GM18909 (cell line): ENCODE measurements at regions not wholly inside any gene's neighbourhood (a gene's known extent, or its start where the extent isn't known, plus 50 kb on each side); places are given as distances from the start of the nearest gene placed in this dataset.
"Not testable (repeated sequence)": the region's sequence is repeated elsewhere in the genome, so short reads cannot be mapped to it uniquely, and the experiment has no call there.

ENCODE experiments used
- ATAC-seq: cut with Tn5 transposase; IDR thresholded peaks from one replicate; pipeline ENCODE4 v1.9.1; 2021; ENCODE audit warnings: mild to moderate bottlenecking; ENCODE audit not compliant: unreplicated experiment, poor library complexity

- ATAC-seq: peak; percentile 99
Measured at GRCh38 chr3:8110966-8111798, 390.4 kb upstream of the LMCD1 start.

GRCh38 chr3:8112587-8112986, 389.0 kb upstream of the LMCD1 start:
- ATAC-seq: no peak

DNA sequence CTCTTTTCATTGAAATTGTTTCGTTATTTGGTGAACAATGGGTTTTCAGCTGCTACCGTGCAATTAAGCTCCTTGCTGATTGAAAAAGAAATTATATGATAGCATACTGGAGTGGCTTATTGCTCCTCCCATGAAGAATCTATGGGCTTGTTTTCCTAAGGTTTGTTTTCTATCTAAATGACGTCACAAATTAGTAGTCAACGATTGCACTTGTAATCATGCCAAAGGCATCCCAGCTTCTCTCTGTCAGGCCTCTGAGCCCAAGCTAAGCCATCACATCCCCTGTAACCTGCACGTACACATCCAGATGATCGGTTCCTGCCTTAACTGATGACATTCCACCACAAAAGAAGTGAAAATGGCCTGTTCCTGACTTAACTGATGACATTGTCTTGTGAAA, 388.0 kb upstream of the LMCD1 start:
- ATAC-seq: no peak

DNA sequence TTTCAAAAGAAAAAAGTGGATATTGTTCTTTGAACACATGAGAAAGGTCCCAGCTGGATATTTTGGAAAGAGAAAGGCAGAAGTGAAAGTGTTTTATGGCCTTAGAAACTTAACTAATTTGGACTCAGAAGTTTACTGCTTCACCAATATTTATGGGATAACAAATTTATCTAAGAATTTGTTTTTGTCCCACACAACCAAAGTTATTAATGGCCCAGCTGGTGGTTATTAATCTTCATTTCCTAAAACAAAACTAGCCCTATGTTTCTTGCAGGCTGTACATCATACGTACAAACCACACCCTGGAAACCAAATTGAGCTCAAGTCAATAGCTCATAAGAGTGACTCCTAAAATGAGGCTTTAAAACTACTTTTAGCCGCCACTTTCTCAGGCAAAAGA, 372.9 kb upstream of the LMCD1 start:
- no peak for ATAC-seq

- ATAC-seq: no peak
Measured at GRCh38 chr3:8136553-8136952, 365.1 kb upstream of the LMCD1 start.

DNA sequence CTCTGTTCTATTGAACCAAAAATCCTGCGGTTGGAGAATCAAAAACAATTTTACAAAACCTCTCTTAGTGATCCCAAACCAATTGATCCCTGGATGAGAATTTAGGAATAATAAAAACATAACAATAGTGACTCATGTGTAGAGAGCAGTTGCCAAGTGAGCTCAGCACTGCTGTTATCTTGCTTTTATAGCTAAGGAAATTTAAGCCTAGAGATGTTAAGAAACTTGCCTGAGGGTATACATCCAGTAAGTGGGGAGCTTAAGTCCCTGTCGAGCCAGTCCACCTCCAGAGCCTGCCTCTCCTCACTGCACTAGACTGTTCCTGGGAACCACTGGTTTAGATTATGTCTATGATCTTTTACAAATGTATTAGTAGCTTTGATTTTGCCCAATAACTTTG, 358.4 kb upstream of the LMCD1 start:
- ATAC-seq: no peak

DNA sequence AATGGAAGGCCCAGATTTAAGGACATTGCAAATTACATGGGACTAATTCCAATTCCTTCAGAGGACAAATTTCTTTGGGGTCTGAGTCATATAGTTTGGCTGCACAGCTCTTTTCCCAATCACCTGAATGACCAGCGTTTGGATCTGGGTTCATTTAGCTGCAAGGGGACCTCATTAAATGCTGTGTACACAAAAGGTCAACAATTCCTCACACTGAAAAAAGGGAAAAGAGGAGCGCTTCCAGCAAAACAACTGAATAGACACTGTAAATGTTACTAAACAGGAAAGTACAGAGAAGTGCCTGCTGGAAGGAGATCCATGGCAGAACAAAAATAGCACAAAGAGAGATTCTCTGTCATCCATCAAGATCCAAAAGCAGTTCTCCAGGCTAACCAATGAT, 356.0 kb upstream of the LMCD1 start:
- ATAC-seq: no peak

DNA sequence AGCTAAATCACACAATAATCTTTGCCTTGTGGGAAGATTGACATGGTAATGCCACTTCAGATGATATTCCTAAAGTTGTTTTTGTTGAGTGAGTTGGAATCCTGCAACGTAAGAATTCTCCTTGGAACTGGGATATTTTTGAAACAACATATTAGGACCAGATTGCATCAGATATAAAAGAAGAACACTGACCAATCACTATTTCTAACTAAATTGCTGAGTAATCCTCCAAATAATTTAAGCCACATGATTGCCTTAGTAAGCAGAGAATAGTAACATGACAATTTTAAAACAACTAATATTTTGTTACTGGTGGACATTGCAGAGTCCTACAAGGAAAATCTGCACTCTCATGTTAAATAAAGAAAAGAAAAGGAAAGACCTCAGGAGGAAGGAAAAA, 353.9 kb upstream of the LMCD1 start:
- ATAC-seq: no peak

DNA sequence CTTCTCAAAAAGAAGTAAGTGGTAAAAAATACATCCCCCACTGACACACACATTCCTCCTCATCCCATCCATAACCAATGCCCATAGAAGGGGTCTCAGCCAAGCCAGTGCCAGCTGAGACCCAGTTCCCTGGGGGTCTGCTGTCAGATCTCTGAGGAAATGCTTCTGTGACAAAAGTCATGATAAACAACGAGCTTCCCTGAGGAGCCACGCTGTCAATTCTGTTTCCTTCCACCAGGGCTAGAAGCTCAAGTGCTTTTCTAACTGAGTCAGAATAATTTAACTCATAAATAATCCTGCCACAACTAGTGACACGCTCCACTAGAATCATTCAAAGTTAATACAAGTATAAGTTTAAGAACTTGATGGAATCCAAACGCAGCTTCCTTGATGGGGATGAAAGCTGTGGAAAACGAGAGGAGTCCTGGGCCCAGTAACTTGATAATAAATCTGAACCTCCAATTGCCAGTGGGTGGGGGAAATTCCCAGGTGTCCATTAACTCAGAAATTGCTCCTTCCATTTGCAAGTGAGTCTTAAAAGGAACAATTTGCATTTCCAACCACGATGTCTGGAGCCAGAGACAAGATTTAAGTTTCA, 348.7 kb upstream of the LMCD1 start:
- no peak for ATAC-seq

DNA sequence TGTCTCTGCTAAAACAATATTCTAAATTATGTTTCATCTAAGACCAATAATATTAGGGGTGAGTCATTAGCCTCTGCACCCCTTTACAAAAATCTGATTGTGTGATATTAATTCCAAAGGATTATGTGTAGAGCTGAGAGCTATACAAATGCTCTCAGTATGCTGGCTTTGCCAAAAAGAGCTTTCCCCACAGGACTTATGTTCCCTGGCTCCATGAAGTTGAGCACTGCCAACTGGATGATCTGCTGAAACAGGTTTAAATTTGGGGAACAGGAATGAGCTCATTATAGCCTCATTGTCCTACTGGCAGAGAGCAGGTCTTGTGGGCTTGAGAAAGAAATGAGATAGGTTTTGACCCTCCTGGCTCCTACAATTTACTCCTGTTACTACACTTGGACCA, 347.8 kb upstream of the LMCD1 start:
- no peak for ATAC-seq

DNA sequence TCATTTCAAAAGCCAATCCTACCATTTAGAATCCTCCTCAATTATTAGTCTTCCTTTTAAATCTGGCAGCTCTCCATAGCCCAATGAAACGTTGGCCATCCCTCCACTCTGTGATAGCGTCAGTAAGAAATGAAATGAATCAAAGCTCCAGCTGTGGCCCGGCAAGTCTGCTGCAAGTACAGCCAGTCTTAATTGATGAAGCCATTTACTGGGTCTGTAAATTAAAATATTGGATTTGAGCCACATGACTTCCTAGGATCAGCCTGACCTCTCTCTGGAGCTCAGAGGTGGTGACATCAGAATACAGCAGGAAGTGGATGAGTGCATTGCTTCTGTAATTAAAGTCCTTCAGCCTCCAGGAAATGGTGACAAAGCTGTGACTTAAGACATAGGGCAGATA, 347.0 kb upstream of the LMCD1 start:
- no peak for ATAC-seq

GRCh38 chr3:8156138-8156537, 345.5 kb upstream of the LMCD1 start:
- ATAC-seq: no peak

GRCh38 chr3:8156831-8157230, 344.8 kb upstream of the LMCD1 start:
- no peak for ATAC-seq

- no peak for ATAC-seq
Measured at GRCh38 chr3:8157640-8158039, 344.0 kb upstream of the LMCD1 start.

DNA sequence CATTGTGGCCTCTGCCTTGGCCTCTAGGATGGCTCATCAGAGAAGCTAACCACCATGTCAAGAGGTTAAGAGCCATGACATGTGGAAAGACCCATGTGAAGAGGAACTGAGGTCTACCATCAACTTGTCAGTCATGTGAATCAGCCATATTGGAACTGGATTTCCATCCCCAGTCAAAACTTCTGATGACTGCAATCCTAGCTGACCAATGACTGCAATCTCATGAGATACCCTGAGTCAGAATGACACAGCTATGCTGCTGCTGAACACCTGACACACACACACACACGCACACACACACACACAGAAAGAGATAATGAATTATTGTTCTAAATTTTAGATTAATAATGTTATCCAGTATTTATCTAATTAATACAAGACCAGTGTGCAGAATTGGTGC, 337.5 kb upstream of the LMCD1 start:
- ATAC-seq: no peak

DNA sequence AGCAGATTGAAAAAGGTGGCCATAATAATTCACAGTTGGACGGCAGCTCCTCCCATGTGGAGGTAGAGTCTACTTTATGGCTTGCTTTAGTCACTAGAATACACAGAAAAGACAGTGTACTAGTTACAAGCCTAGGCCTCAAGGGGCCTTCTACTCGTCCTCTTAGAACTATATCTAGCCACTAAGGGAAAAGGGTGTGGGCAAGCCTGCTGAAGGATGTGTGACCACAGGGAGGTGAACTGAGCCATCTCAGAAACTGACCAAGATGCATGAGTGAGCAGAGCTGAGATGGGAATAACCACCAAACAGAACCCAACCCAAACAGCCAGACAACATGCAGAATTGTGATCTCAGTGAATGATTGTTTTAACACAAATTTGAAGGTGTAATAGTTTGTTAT, 335.6 kb upstream of the LMCD1 start:
- ATAC-seq: no peak

DNA sequence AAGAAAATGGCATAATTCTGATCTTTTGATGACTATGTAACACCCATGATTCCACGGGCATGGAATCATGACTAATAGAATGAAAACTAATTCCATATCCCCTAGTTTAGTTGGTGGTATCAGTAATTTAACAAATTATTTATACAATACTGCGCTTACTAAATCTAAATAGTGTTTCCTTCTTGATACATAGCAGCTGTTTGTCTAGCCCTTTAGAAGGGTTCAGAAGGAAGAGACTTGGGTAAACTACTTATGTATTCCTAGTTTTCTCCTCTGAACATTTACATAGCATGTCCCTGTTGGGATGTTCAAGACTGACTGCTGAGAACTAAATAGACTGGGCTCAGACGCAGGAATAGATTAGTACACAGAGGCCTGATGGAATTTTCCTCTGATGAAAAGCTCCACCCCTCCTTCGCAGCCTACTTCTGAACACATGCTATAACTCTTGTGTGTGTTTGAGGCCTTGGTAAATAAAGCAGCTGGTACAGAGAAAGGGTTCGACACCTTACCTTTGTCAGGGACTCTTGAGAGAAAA, 330.6 kb upstream of the LMCD1 start:
- no peak for ATAC-seq

GRCh38 chr3:8173892-8174291, 327.7 kb upstream of the LMCD1 start:
- no peak for ATAC-seq

- not testable (repeated sequence) for ATAC-seq
Measured at GRCh38 chr3:8176759-8177483, 324.7 kb upstream of the LMCD1 start.

GRCh38 chr3:8178516-8178915, 323.1 kb upstream of the LMCD1 start:
- not testable (repeated sequence) for ATAC-seq

GRCh38 chr3:8182904-8183303, 318.7 kb upstream of the LMCD1 start:
- no peak for ATAC-seq
